ENCODE measurements at regions not wholly inside any gene's neighbourhood (a gene's known extent, or its start where the extent isn't known, plus 50 kb on each side); places are given as distances from the start of the nearest gene placed in this dataset.
"Not testable (repeated sequence)": the region's sequence is repeated elsewhere in the genome, so short reads cannot be mapped to it uniquely, and the experiment has no call there.

GRCh38 chr12:5114436-5114835 lies 70.8 kb downstream of the KCNA5 start:
- Histone ChIP-seq H4K20me1 (ENCODE audit: insufficient read depth, low read length) (no peaks in the 10 kb centered on the region), H3K27me3 (ENCODE audit: control insufficient read depth in 2 of 2, insufficient read depth in 2 of 2, low read length in 2 of 2) (peaks cover 0 to 4% of the 10 kb centered on the region in 2 donors), H3K4me3 (replicated peaks in 1 of 3; ENCODE audit: low read depth in 2 of 3, low read length in 3 of 3) (no peak overlapping the region), H3K4me1 (ENCODE audit: control insufficient read depth in 1 of 2, insufficient read depth in 2 of 2, low read length in 2 of 2) (no peaks in the 10 kb centered on the region), H3K36me3 (replicated peaks in 1 of 2; ENCODE audit: control insufficient read depth in 1 of 2, insufficient read depth in 2 of 2, low read length in 2 of 2) (no peaks in the 10 kb centered on the region), H3K4me2 (replicated peaks; ENCODE audit: extremely low read depth, low read length, poor library complexity, severe bottlenecking) (no peak overlapping the region), H3K9me3 (replicated peaks in 1 of 2; ENCODE audit: control insufficient read depth in 1 of 2, insufficient read depth in 1 of 2, low read length in 2 of 2) (no peaks in the 10 kb centered on the region), H2AFZ (ENCODE audit: insufficient read depth, low read depth, low read length, poor library complexity, severe bottlenecking) (no peak overlapping the region), H3K9ac (ENCODE audit: insufficient read depth, low read length, poor library complexity, severe bottlenecking) (no peak overlapping the region), H3K27ac (ENCODE audit: low read depth in 1 of 2, low read length in 2 of 2) (no peak overlapping the region), H3K79me2 (ENCODE audit: insufficient read depth, low read length) (no peaks in the 10 kb centered on the region)
- H3K36me3 Mint-ChIP-seq = no peaks in the 10 kb centered on the region
- DNase-seq = no peak
- intact Hi-C loops (cut with micrococcal nuclease) = no loop called here
- no peak overlapping the region for H3K27ac Mint-ChIP-seq
- H3K4me1 Mint-ChIP-seq = no peaks in the 10 kb centered on the region
- TF ChIP-seq, protein P1, sequence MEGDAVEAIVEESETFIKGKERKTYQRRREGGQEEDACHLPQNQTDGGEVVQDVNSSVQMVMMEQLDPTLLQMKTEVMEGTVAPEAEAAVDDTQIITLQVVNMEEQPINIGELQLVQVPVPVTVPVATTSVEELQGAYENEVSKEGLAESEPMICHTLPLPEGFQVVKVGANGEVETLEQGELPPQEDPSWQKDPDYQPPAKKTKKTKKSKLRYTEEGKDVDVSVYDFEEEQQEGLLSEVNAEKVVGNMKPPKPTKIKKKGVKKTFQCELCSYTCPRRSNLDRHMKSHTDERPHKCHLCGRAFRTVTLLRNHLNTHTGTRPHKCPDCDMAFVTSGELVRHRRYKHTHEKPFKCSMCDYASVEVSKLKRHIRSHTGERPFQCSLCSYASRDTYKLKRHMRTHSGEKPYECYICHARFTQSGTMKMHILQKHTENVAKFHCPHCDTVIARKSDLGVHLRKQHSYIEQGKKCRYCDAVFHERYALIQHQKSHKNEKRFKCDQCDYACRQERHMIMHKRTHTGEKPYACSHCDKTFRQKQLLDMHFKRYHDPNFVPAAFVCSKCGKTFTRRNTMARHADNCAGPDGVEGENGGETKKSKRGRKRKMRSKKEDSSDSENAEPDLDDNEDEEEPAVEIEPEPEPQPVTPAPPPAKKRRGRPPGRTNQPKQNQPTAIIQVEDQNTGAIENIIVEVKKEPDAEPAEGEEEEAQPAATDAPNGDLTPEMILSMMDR (IDR thresholded peaks at IDR 0.05) = no peak
- H3K27me3 Mint-ChIP-seq (ENCODE audit: low read depth in 3 of 3) = peaks cover 2 to 6% (median 2%) of the 10 kb centered on the region in 3 donors
- peaks cover 0 to 2% (median 0%) of the 10 kb centered on the region in 7 donors for H3K9me3 Mint-ChIP-seq
- no peak overlapping the region for H3K4me3 Mint-ChIP-seq
- 48% methylated on average over 3 of the region's 7 CpGs for WGBS (ENCODE audit: insufficient coverage)

- WGBS (ENCODE audit: insufficient coverage) = no CpG with 5 or more reads among the region's 20 CpGs
Measured at GRCh38 chr12:5121784-5122183, 78.1 kb downstream of the KCNA5 start.

GRCh38 chr12:5122256-5122831 lies 78.7 kb downstream of the KCNA5 start:
- H3K27ac Mint-ChIP-seq; H3K9me3 Mint-ChIP-seq; H3K4me2 ChIP-seq (replicated peaks; ENCODE audit: extremely low read depth, low read length, poor library complexity, severe bottlenecking); H3K36me3 Mint-ChIP-seq; H3K9me3 ChIP-seq (replicated peaks in 1 of 2; ENCODE audit: control insufficient read depth in 1 of 2, insufficient read depth in 1 of 2, low read length in 2 of 2); H3K27me3 Mint-ChIP-seq (ENCODE audit: low read depth in 3 of 3); H3K4me3 ChIP-seq (replicated peaks in 1 of 3; ENCODE audit: low read depth in 2 of 3, low read length in 3 of 3); H3K79me2 ChIP-seq (ENCODE audit: insufficient read depth, low read length); H3K36me3 ChIP-seq (replicated peaks in 1 of 2; ENCODE audit: control insufficient read depth in 1 of 2, insufficient read depth in 2 of 2, low read length in 2 of 2); intact Hi-C loops (cut with micrococcal nuclease); H3K4me3 Mint-ChIP-seq; H3K9ac ChIP-seq (ENCODE audit: insufficient read depth, low read length, poor library complexity, severe bottlenecking); H3K4me1 Mint-ChIP-seq; H3K27ac ChIP-seq (ENCODE audit: low read depth in 1 of 2, low read length in 2 of 2); H3K4me1 ChIP-seq (ENCODE audit: control insufficient read depth in 1 of 2, insufficient read depth in 2 of 2, low read length in 2 of 2); H4K20me1 ChIP-seq (ENCODE audit: insufficient read depth, low read length); H2AFZ ChIP-seq (ENCODE audit: insufficient read depth, low read depth, low read length, poor library complexity, severe bottlenecking); H3K27me3 ChIP-seq (ENCODE audit: control insufficient read depth in 2 of 2, insufficient read depth in 2 of 2, low read length in 2 of 2); DNase-seq: not testable (repeated sequence)
- WGBS (ENCODE audit: insufficient coverage) = no CpG with 5 or more reads among the region's 14 CpGs

More at GRCh38 chr12:5121784-5122183, 78.1 kb downstream of the KCNA5 start:
- H3K79me2 ChIP-seq (ENCODE audit: insufficient read depth, low read length); DNase-seq; H3K36me3 ChIP-seq (replicated peaks in 1 of 2; ENCODE audit: control insufficient read depth in 1 of 2, insufficient read depth in 2 of 2, low read length in 2 of 2); H3K4me1 Mint-ChIP-seq; H3K4me2 ChIP-seq (replicated peaks; ENCODE audit: extremely low read depth, low read length, poor library complexity, severe bottlenecking); H3K9ac ChIP-seq (ENCODE audit: insufficient read depth, low read length, poor library complexity, severe bottlenecking); H3K27ac Mint-ChIP-seq; H3K4me3 ChIP-seq (replicated peaks in 1 of 3; ENCODE audit: low read depth in 2 of 3, low read length in 3 of 3); H3K27me3 Mint-ChIP-seq (ENCODE audit: low read depth in 3 of 3); intact Hi-C loops (cut with micrococcal nuclease); H3K27me3 ChIP-seq (ENCODE audit: control insufficient read depth in 2 of 2, insufficient read depth in 2 of 2, low read length in 2 of 2); H3K4me1 ChIP-seq (ENCODE audit: control insufficient read depth in 1 of 2, insufficient read depth in 2 of 2, low read length in 2 of 2); H3K9me3 Mint-ChIP-seq; H3K27ac ChIP-seq (ENCODE audit: low read depth in 1 of 2, low read length in 2 of 2); H4K20me1 ChIP-seq (ENCODE audit: insufficient read depth, low read length); H3K4me3 Mint-ChIP-seq; H3K36me3 Mint-ChIP-seq; H2AFZ ChIP-seq (ENCODE audit: insufficient read depth, low read depth, low read length, poor library complexity, severe bottlenecking); H3K9me3 ChIP-seq (replicated peaks in 1 of 2; ENCODE audit: control insufficient read depth in 1 of 2, insufficient read depth in 1 of 2, low read length in 2 of 2): not testable (repeated sequence)
